Fibroblast of gingiva (primary cell): ENCODE measurements at regions not wholly inside any gene's neighbourhood (a gene's known extent, or its start where the extent isn't known, plus 50 kb on each side); places are given as distances from the start of the nearest gene placed in this dataset.
"Not testable (repeated sequence)": the region's sequence is repeated elsewhere in the genome, so short reads cannot be mapped to it uniquely, and the experiment has no call there.

Experiments used
- DNase-seq: peaks from one replicate; pipeline ENCODE4 v3.0.0-alpha.2; 2011; ENCODE audit warnings: low read depth

- DNase-seq = no peak
Measured at GRCh38 chr12:123061441-123062205, 81.1 kb downstream of the ARL6IP4 start.

DNA sequence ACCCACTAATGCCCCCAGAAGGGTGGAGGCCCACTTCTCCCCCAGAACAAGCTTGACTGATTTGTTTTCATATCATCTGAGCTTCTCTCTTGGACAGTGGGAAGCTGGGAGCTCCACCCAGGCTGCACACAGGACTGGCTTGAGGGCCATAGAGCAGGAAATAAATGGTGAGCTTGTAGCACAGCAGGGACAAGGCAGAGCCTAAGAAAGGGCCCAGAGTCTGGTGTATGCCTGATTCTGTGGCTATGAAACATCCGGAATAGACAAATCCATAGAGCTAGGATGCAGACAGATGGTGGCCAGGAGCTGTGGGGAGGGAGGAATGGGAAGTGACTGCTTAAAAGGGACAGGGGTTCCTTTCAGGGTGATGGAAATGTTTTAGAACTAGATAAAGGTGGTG is 79.0 kb downstream of the ARL6IP4 start:
- no peak for DNase-seq

GRCh38 chr12:123058980-123059379 is 78.5 kb downstream of the ARL6IP4 start:
- peak; percentile 63 for DNase-seq

- no peak for DNase-seq
Measured at GRCh38 chr12:123058481-123058880, 78.0 kb downstream of the ARL6IP4 start.

DNA sequence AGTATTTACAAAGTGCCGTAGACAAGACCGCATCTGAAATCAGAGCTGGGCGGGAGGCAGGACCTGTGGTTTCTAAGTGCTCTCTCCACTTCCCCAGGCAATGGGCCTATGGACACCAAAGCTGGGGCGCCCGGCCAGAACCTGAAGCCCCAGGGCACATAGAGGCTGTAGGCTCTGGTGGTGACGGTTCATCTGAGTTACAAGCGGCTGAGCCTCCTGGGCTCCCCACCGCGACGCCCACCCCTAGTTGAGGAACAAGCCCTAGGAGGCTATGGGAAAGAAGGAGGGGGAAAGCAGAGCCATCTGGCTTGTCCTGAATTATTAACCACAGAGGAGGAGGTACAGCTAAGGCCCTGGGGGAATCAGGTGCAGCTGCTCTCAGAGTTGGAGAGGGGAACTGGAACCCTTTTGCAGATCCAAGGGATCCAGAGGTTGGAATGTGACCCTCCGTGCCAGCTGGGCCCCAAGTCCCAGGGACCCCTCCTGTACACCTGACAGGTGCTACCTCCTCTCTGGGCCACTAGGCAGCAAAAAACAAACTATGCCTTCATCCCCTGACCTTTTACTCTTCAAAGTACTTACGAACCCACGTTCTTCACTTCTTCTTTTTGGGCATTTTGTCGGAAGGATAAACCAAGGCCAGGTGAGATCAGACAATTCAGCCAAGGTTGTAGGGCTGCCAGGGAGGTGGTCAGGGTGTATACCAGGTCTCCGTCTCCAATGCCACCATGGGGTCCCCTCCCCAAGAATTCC is 77.2 kb downstream of the ARL6IP4 start:
- no peak for DNase-seq

- no peak for DNase-seq
Measured at GRCh38 chr12:123056709-123057108, 76.2 kb downstream of the ARL6IP4 start.

- no peak for DNase-seq
Measured at GRCh38 chr12:123056053-123056452, 75.6 kb downstream of the ARL6IP4 start.

DNA sequence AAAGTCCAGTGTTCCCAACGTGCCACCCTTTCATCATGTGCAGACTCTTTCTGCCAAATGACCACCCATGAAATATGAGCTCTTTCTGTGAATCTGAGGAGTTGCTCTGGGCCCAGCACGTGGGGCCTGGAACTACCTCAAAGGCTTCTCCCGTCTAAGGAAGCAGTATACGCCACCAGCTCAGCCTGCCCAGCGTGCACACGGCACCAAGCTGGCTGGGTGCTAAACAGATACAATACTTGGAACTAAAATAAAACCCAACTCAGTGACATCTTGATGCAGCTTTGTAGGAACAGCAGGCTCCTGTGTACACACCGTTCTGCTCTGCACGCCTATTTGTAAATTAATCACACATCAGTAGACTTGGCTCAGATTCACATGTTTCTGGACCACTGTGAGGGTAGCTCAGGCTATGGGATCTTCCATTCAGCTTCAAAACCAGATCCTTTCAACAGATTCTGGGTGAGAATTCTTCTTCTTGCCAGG is 74.8 kb downstream of the ARL6IP4 start:
- DNase-seq = no peak

GRCh38 chr12:123054371-123054770 is 73.9 kb downstream of the ARL6IP4 start:
- no peak for DNase-seq

GRCh38 chr12:123051556-123051955 is 71.1 kb downstream of the ARL6IP4 start:
- DNase-seq = no peak

DNA sequence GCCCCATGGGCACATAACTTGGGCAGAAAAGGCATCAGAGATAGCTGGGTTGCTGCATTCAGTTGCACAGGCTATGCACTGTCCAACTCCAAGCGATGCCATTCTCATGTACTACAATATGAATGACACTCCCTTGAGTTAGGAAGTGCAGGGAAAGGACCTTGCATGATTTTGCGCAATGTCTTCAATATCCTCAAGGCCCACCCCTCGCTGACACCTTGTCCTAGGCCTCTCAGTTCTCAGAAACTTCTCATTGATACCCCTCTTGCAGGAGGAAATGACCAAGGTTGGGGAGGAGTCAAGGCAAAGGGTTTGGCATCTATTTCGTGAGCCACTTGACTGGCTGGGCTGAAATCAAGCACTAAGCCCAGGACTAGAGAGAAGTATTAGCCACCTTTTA is 70.4 kb downstream of the ARL6IP4 start:
- DNase-seq = no peak

GRCh38 chr12:123050331-123050831 is 69.9 kb downstream of the ARL6IP4 start:
- DNase-seq = peak; percentile 17

GRCh38 chr12:123049398-123050240 is 69.1 kb downstream of the ARL6IP4 start:
- no peak for DNase-seq

DNA sequence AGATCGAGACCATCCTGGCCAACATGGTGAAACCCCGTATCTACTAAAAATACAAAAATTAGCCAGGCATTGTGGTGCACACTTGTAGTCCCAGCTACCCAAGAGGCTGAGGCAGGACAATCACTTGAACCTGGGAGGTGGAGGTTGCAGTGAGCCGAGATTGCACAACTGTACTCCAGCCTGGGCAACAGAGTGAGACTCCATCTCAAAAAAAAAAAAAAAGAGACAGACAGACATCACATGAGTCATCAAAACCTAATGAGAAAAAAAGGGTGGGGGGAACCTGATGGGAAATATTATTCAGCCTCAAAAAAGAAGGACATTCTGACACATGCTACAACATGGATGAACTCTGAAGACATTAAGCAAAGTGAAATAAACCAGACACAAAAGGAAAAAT is 67.4 kb downstream of the ARL6IP4 start:
- DNase-seq = not testable (repeated sequence)

DNA sequence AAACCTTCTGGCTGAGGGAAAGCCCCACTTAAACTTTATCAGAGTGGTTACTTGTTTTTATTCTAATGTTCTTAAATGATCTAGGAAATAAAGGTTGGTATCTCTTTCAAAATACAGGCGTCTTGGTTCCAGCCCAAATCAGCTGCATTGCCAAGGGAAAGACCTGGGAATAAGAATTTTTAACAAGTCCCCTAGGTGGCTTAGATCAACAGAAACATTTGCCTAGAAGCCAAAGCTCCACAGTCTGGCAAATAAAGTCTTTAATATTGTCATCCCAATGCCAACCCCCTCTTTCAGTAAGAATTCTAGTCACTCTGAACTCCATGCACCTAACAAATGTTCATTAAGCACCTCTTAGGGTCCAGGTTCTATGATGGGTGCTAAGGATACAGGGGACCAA is 66.8 kb downstream of the ARL6IP4 start:
- no peak for DNase-seq

GRCh38 chr12:123046431-123046830 is 66.0 kb downstream of the ARL6IP4 start:
- no peak for DNase-seq

GRCh38 chr12:123045678-123046077 is 65.2 kb downstream of the ARL6IP4 start:
- no peak for DNase-seq

GRCh38 chr12:123044351-123044750 is 63.9 kb downstream of the ARL6IP4 start:
- DNase-seq = no peak

DNA sequence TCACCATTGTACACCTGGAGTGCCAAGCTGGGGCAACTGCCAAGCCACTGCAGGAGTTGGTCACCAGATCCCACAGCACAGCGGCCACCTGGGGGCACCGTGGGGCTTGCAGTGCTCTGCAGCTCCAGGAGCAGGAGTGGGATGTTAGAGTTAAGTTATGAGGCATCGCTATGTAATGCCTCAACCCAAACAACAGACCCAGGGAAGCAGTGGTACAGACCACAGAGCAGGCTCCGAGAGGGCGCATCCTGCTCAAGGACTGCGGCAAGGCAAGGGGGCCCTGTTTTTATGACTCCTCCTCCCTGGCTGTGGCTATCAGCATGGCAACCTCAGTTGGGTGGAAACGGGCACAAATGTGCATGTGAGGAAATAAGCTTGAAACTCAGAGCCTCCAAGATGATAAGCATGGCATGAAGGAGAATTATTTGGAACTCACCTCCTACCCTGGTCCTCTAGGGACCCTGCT is 63.1 kb downstream of the ARL6IP4 start:
- peak; percentile 90 for DNase-seq

DNA sequence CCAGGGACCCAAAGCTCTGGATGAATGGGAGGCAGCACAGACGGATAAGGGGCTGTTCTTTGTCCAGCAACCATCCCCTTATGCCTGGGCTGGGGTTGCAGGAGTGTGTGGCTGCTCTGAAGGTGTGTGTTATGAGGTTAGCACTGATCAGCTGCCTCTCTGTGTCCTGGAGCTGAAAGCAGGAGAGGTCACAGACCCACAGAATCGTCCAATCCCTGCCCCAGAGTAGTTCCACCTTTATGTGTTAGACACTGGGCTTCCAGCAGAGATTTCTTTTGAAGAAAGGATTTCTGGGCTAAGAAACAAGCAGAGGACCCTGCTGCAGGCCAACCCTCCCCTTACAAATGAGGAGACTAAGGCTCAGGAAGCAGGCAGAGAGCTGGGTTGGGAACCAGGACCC is 62.4 kb downstream of the ARL6IP4 start:
- no peak for DNase-seq

DNA sequence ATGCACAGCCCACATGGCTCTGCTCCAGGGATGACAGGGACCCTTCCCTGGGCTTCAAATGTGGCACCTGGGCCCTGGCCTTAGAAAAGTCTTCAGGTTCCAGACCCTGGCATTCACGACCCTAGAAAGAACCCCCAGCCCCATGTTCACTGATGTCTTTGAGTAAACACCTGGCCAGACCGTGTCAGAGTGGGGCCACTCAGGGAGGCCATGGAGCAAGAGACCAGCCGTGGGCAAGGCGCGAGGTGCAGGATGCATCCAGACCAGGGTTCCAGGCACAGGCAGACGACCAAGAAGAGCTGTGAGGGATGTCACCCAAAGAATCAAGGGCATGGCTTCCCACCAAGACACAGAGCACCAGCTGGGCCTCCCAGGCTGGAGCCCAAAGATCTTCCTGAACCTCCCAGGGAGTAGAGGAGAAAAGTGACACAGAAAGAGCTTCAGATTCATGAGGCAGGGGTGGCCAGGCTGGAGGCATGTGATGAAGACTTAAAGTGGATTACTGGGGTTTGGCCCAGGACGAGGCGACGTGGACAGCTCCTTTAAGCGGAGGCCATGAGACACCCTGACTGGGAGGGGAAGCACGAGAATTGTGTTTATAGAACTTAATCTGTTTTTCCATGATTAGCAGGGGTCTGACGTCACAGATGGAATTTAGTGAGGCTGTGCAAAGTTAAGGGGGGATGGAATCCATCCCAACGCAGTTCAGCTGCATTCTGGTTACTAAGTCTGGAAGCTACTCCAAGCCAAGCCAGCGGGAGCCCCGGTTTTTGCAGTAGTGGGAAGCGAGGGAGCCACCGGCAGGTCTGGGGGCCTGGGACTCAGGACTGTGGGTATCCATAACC is 61.6 kb downstream of the ARL6IP4 start:
- peak; percentile 73 for DNase-seq
